CD4-positive, alpha-beta T cell (primary cell): ENCODE measurements at regions not wholly inside any gene's neighbourhood (a gene's known extent, or its start where the extent isn't known, plus 50 kb on each side); places are given as distances from the start of the nearest gene placed in this dataset.

Experiments
- ATAC-seq: fragments of 200-7000 bp; cut with Tn5 transposase; one replicate; pipeline ENCODE4 v1.10.0; 2022; ENCODE audit warnings: mild to moderate bottlenecking; ENCODE audit not compliant: poor library complexity
- CTCF ChIA-PET: fragments of 350-600 bp; sonication (Branson Sonifier 250); formaldehyde crosslinking; loops from one replicate; lab custom pipeline; 2021; ENCODE audit warnings: antibody characterized with exemption, inconsistent platforms; lab: Charles Lee
- POLR2A ChIA-PET: fragments of 350-600 bp; sonication (Branson Sonifier 250); formaldehyde crosslinking; loops from one replicate; lab custom pipeline; 2021; ENCODE audit warnings: antibody characterized with exemption, inconsistent platforms; lab: Charles Lee
- DNase-seq, 14 experiments: peaks; one replicate each; pipeline ENCODE4 v3.0.0-alpha.2; 2013 to 2020; ENCODE audit warnings: mixed read lengths in 2 of 14
- H3K27ac ChIP-seq, 2 donors: one replicate each; pipeline versions ENCODE4 v1.5.1 to v1.7.0; 2013; ENCODE audit warnings: low read length in 2 of 2, low read depth in 1 of 2, mild to moderate bottlenecking in 1 of 2
- H3K27me3 ChIP-seq, 2 experiments: 1 replicate in 1 of 2; 2 replicates in 1 of 2; pipeline versions ENCODE4 v1.6.1 to v1.7.0; 2013; ENCODE audit warnings: low read length in 2 of 2, control low read depth in 1 of 2, mild to moderate bottlenecking in 1 of 2, moderate library complexity in 1 of 2; ENCODE audit not compliant: insufficient read depth in 2 of 2, control insufficient read depth in 1 of 2
- H3K36me3 ChIP-seq: one replicate; pipeline ENCODE4 v1.6.1; 2013; ENCODE audit warnings: low read length, control low read depth; ENCODE audit not compliant: insufficient read depth
- H3K4me1 ChIP-seq: one replicate; pipeline ENCODE4 v1.6.1; 2013; ENCODE audit warnings: low read length, control low read depth; ENCODE audit not compliant: insufficient read depth
- H3K4me3 ChIP-seq: one replicate; pipeline ENCODE4 v1.5.1; 2013; ENCODE audit warnings: mild to moderate bottlenecking, low read length, moderate library complexity
- H3K9me3 ChIP-seq, 2 experiments: 1 replicate in 1 of 2; 2 replicates in 1 of 2; pipeline versions ENCODE4 v1.6.1 to v1.7.0; 2013; ENCODE audit warnings: low read length in 2 of 2, mild to moderate bottlenecking in 2 of 2, control low read depth in 1 of 2, moderate library complexity in 1 of 2; ENCODE audit not compliant: control insufficient read depth in 1 of 2, insufficient read depth in 1 of 2
- H3K27ac Mint-ChIP-seq: one replicate; pipeline ENCODE4 v1.8.0; 2020; ENCODE audit warnings: mixed read lengths
- H3K27me3 Mint-ChIP-seq: one replicate; pipeline ENCODE4 v1.8.0; 2021; ENCODE audit warnings: mixed read lengths
- H3K36me3 Mint-ChIP-seq: one replicate; pipeline ENCODE4 v1.8.0; 2021; ENCODE audit warnings: low read depth, mixed read lengths
- H3K4me1 Mint-ChIP-seq: one replicate; pipeline ENCODE4 v1.8.0; 2021; ENCODE audit warnings: low read depth, mixed read lengths
- H3K4me3 Mint-ChIP-seq: one replicate; pipeline ENCODE4 v1.8.0; 2020; ENCODE audit warnings: mild to moderate bottlenecking, mixed read lengths
- H3K9me3 Mint-ChIP-seq: one replicate; pipeline ENCODE4 v1.8.0; 2020; ENCODE audit warnings: mixed read lengths
- intact Hi-C, 2 experiments: fragments of 100-400 bp; cut with DNase I in 1 of 2; cut with micrococcal nuclease in 1 of 2; formaldehyde crosslinking; loops; one replicate each; pipeline versions ENCODE4 v1.15.1 to v1.9.0; 2023 to 2025; cut with DNase I, micrococcal nuclease
- TF ChIP-seq, protein P1 (sequence below): fragments of 200-600 bp; IDR thresholded peaks from one replicate; pipeline ENCODE4 v1.8.0; 2022; ENCODE audit warnings: antibody characterized with exemption, mild to moderate bottlenecking

- Mint-ChIP-seq H3K4me1 (no peaks in the 10 kb centered on the region), H3K36me3 (no peaks in the 10 kb centered on the region), H3K9me3 (peaks cover 5% of the 10 kb centered on the region), H3K27me3 (no peaks in the 10 kb centered on the region), H3K27ac (no peak overlapping the region), H3K4me3 (no peak overlapping the region)
- ChIA-PET CTCF (no interaction called here), POLR2A (no interaction called here)
- Histone ChIP-seq H3K4me1 (no peaks in the 10 kb centered on the region), H3K36me3 (no peaks in the 10 kb centered on the region), H3K9me3 (no peaks in the 10 kb centered on the region), H3K27ac (no peak overlapping the region), H3K4me3 (no peak overlapping the region), H3K27me3 (no peaks in the 10 kb centered on the region)
- intact Hi-C loops = no loop called here
- no peak for ATAC-seq
- no peak for DNase-seq
- TF ChIP-seq, protein P1, sequence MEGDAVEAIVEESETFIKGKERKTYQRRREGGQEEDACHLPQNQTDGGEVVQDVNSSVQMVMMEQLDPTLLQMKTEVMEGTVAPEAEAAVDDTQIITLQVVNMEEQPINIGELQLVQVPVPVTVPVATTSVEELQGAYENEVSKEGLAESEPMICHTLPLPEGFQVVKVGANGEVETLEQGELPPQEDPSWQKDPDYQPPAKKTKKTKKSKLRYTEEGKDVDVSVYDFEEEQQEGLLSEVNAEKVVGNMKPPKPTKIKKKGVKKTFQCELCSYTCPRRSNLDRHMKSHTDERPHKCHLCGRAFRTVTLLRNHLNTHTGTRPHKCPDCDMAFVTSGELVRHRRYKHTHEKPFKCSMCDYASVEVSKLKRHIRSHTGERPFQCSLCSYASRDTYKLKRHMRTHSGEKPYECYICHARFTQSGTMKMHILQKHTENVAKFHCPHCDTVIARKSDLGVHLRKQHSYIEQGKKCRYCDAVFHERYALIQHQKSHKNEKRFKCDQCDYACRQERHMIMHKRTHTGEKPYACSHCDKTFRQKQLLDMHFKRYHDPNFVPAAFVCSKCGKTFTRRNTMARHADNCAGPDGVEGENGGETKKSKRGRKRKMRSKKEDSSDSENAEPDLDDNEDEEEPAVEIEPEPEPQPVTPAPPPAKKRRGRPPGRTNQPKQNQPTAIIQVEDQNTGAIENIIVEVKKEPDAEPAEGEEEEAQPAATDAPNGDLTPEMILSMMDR = no peak
Measured at GRCh38 chr6:91447081-91447480, 860.2 kb upstream of the MAP3K7 start.

- intact Hi-C loops = no loop called here
- TF ChIP-seq, protein P1 = no peak
- POLR2A ChIA-PET = no interaction called here
- no peak overlapping the region for H3K4me3 Mint-ChIP-seq
- H3K36me3 Mint-ChIP-seq = no peaks in the 10 kb centered on the region
- no peaks in the 10 kb centered on the region for H3K4me1 Mint-ChIP-seq
- H3K27me3 Mint-ChIP-seq = no peaks in the 10 kb centered on the region
- H3K9me3 ChIP-seq = peaks cover 0 to 3% of the 10 kb centered on the region in 2 experiments
- CTCF ChIA-PET = interaction anchor here (0.6 kb wide), 1 partner anchor 90 kb away, joined by 3 read pairs; no protein-coding TSS in a partner anchor
- H3K36me3 ChIP-seq = no peaks in the 10 kb centered on the region
- no peak overlapping the region for H3K4me3 ChIP-seq
- H3K27ac ChIP-seq = no peak overlapping the region
- H3K27me3 ChIP-seq = no peaks in the 10 kb centered on the region
- H3K4me1 ChIP-seq = no peaks in the 10 kb centered on the region
- no peak for DNase-seq
- no peak overlapping the region for H3K27ac Mint-ChIP-seq
- peaks cover 5% of the 10 kb centered on the region for H3K9me3 Mint-ChIP-seq
- no peak for ATAC-seq
Measured at GRCh38 chr6:91443405-91443804, 856.5 kb upstream of the MAP3K7 start.

DNA sequence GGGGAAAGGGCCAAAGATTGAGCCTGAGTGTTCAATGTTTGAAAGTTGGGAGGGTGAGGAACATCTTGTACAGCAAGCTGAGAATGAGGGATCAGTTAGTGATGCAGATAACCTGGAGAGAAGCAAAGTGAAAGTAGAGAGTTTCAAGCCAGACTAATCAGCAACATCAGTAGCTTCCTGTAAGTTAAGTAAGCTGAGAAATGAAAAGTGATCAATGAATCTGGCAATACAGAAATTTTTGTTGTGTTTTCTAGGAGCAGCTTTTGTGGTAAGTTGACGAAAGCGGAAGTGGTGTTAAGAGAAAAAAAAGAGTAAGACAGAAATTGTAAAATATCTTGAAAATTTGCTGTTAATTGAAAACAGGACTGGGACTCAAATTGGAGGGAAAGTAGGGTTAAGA is 855.5 kb upstream of the MAP3K7 start:
- no peak overlapping the region for H3K4me3 ChIP-seq
- CTCF ChIA-PET = no interaction called here
- Mint-ChIP-seq H3K9me3 (peaks cover 5% of the 10 kb centered on the region), H3K36me3 (no peaks in the 10 kb centered on the region), H3K27ac (no peak overlapping the region), H3K4me1 (no peaks in the 10 kb centered on the region), H3K27me3 (no peaks in the 10 kb centered on the region), H3K4me3 (no peak overlapping the region)
- DNase-seq (no peak), ATAC-seq (no peak)
- no peak overlapping the region for H3K27ac ChIP-seq
- H3K27me3 ChIP-seq = no peaks in the 10 kb centered on the region
- H3K4me1 ChIP-seq = no peaks in the 10 kb centered on the region
- POLR2A ChIA-PET = no interaction called here
- H3K36me3 ChIP-seq = no peaks in the 10 kb centered on the region
- intact Hi-C loops = no loop called here
- H3K9me3 ChIP-seq = peaks cover 0 to 3% of the 10 kb centered on the region in 2 experiments
- TF ChIP-seq, protein P1 = no peak
